ENCODE measurements at regions not wholly inside any gene's neighbourhood (a gene's known extent, or its start where the extent isn't known, plus 50 kb on each side); places are given as distances from the start of the nearest gene placed in this dataset.

GRCh38 chr7:32142649-32143048 is 72.4 kb upstream of the PDE1C start:
- DNase-seq (ENCODE audit: low read depth): no peak

- no peak for DNase-seq (ENCODE audit: low read depth)
Measured at GRCh38 chr7:32140210-32140939, 70.2 kb upstream of the PDE1C start.

GRCh38 chr7:32137059-32137458 is 66.9 kb upstream of the PDE1C start:
- no peak for DNase-seq (ENCODE audit: low read depth)

- no peak for DNase-seq (ENCODE audit: low read depth)
Measured at GRCh38 chr7:32131091-32131490, 60.9 kb upstream of the PDE1C start.

- DNase-seq (ENCODE audit: low read depth): no peak
Measured at GRCh38 chr7:32126843-32127242, 56.6 kb upstream of the PDE1C start.
